Prostate gland (tissue), 2 donors: ENCODE measurements at regions not wholly inside any gene's neighbourhood (a gene's known extent, or its start where the extent isn't known, plus 50 kb on each side); places are given as distances from the start of the nearest gene placed in this dataset.

ENCODE experiments used
- DNase-seq: peaks from one replicate; pipeline ENCODE4 v3.0.0-alpha.2; 2019; ENCODE audit warnings: low spot score
- H3K27ac ChIP-seq, 2 donors: fragments of 200-600 bp; sonication (generic); 2 replicates each; pipeline ENCODE4 v1.5.1; 2017 to 2019
- H3K27me3 ChIP-seq: fragments of 200-600 bp; sonication (generic); replicated peaks from 2 replicates; pipeline ENCODE4 v1.5.1; 2019; ENCODE audit not compliant: insufficient read depth
- H3K36me3 ChIP-seq, 2 donors: fragments of 200-600 bp; sonication (generic); 1 replicate in 1 of 2; 2 replicates in 1 of 2; pipeline versions ENCODE4 v1.5.1 to v1.8.1; 2017 to 2019
- H3K4me1 ChIP-seq: fragments of 200-600 bp; sonication (generic); replicated peaks from 2 replicates; pipeline ENCODE4 v1.5.1; 2019
- H3K4me3 ChIP-seq, 2 donors: fragments of 200-600 bp; sonication (generic); 2 replicates each; pipeline ENCODE4 v1.5.1; 2017 to 2019
- H3K9me3 ChIP-seq: fragments of 200-600 bp; sonication (generic); 2 replicates; pipeline ENCODE4 v1.5.1; 2017
- POLR2A ChIP-seq: fragments of 450-650 bp; IDR thresholded peaks from one replicate; pipeline ENCODE4 v1.6.1; 2016; ENCODE audit warnings: antibody characterized with exemption, mild to moderate bottlenecking
- POLR2AphosphoS5 ChIP-seq: sonication (generic); formaldehyde crosslinking; IDR thresholded peaks from one replicate; pipeline ENCODE4 v1.6.1; 2017; ENCODE audit warnings: antibody characterized with exemption
- WGBS: methylation state at CpG from one replicate; pipeline ENCODE4 v1.1.5; 2018; 5-methylcytosine and 5-hydroxymethylcytosine counted together
- intact Hi-C: fragments of 100-400 bp; cut with DNase I; formaldehyde crosslinking; loops from one replicate; pipeline ENCODE4 v1.14.2; 2022
- TF ChIP-seq, protein P1 (sequence below), 4 experiments: fragments of 200-600 bp in 2 of 4; fragments of 450-650 bp in 2 of 4; sonication (generic) in 2 of 4; IDR thresholded peaks; 1 replicate in 3 of 4; 2 replicates in 1 of 4; pipeline ENCODE4 v1.5.1; 2016 to 2019; ENCODE audit warnings: antibody characterized with exemption in 4 of 4, mild to moderate bottlenecking in 2 of 4, moderate library complexity in 2 of 4

DNA sequence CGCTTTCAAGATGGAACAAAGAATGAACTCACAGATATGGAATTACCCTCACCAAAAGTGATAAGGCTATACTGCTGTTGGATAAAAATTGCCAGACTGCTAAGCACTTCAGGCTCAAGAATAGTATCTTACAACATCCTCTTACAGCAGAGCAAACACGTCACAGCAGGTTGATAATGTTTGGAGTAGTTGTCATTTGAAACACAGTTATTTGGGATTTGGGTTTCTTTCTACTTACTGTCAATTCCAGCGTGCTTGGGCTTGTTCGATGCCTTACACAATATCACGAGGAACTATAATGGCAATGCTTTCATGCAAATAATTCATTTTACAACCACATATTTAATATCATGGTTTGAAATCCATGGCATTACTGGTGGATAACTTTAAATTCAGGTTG, 1223.7 kb upstream of the AGA start:
- DNase-seq, result no peak
- intact Hi-C loops, result no loop called here
- no peak overlapping the region for H3K27ac ChIP-seq
- H3K4me1 ChIP-seq, result no peaks in the 10 kb centered on the region
- no peaks in the 10 kb centered on the region for H3K9me3 ChIP-seq
- no peak overlapping the region for H3K4me3 ChIP-seq
- TF ChIP-seq POLR2AphosphoS5, result no peak
- no peak for TF ChIP-seq POLR2A
- TF ChIP-seq, protein P1, sequence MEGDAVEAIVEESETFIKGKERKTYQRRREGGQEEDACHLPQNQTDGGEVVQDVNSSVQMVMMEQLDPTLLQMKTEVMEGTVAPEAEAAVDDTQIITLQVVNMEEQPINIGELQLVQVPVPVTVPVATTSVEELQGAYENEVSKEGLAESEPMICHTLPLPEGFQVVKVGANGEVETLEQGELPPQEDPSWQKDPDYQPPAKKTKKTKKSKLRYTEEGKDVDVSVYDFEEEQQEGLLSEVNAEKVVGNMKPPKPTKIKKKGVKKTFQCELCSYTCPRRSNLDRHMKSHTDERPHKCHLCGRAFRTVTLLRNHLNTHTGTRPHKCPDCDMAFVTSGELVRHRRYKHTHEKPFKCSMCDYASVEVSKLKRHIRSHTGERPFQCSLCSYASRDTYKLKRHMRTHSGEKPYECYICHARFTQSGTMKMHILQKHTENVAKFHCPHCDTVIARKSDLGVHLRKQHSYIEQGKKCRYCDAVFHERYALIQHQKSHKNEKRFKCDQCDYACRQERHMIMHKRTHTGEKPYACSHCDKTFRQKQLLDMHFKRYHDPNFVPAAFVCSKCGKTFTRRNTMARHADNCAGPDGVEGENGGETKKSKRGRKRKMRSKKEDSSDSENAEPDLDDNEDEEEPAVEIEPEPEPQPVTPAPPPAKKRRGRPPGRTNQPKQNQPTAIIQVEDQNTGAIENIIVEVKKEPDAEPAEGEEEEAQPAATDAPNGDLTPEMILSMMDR (IDR thresholded peaks at IDR 0.05), result no peak
- H3K27me3 ChIP-seq, result no peaks in the 10 kb centered on the region
- no peaks in the 10 kb centered on the region for H3K36me3 ChIP-seq
- WGBS, result 65% methylated on average over 5 of the region's 5 CpGs

DNA sequence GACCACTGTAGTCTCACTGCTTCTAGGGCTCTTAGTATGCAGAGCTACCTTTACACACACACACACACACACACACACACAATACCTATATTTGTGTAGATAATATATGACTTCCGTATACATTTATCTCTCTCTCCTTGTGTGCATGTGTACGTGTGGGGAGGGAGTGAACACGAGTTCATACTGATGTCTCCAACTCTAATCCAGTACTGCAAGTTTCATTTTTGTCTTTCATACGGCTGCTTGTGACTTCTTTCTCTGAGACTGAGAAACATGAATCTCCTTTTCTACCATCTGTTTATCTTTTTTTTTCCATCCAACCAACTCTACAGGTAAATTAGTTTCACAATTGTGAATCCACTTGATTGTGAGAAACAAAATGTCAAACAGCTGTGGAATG, 1229.5 kb upstream of the AGA start:
- H3K4me3 ChIP-seq, result no peak overlapping the region
- H3K27me3 ChIP-seq, result no peaks in the 10 kb centered on the region
- intact Hi-C loops, result no loop called here
- no peaks in the 10 kb centered on the region for H3K36me3 ChIP-seq
- no peak for DNase-seq
- no peaks in the 10 kb centered on the region for H3K9me3 ChIP-seq
- no peak overlapping the region for H3K27ac ChIP-seq
- WGBS, result 89% methylated on average over 4 of the region's 4 CpGs
- TF ChIP-seq POLR2A (no peak), POLR2AphosphoS5 (no peak)
- TF ChIP-seq, protein P1 (IDR thresholded peaks at IDR 0.05), result no peak
- no peaks in the 10 kb centered on the region for H3K4me1 ChIP-seq

DNA sequence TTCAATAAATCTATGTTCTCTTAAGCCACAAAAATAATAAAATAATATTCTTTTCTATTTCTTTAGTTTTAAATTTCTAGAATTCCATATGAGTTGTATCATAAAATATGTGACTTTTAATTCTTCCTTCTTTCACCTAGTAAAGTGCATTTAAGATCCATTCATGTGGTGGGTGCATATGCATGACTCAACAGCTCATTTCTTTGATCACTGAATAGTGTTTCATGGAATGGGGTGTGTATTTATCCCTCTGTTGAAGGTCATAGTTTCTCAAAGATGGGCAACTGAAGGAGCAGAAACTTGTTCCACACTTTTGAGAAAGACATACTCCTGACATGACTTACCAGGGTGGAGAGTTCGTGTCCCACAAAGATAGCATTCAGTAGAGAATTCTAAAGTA, 1230.3 kb upstream of the AGA start:
- intact Hi-C loops, result no loop called here
- TF ChIP-seq, protein P1 (IDR thresholded peaks at IDR 0.05), result no peak
- TF ChIP-seq POLR2A (no peak), POLR2AphosphoS5 (no peak)
- Histone ChIP-seq H3K36me3 (no peaks in the 10 kb centered on the region), H3K9me3 (no peaks in the 10 kb centered on the region), H3K4me1 (no peaks in the 10 kb centered on the region), H3K4me3 (no peak overlapping the region), H3K27me3 (no peaks in the 10 kb centered on the region), H3K27ac (no peak overlapping the region)
- DNase-seq, result no peak
- 70% methylated on average over 1 of the region's 1 CpG for WGBS

DNA sequence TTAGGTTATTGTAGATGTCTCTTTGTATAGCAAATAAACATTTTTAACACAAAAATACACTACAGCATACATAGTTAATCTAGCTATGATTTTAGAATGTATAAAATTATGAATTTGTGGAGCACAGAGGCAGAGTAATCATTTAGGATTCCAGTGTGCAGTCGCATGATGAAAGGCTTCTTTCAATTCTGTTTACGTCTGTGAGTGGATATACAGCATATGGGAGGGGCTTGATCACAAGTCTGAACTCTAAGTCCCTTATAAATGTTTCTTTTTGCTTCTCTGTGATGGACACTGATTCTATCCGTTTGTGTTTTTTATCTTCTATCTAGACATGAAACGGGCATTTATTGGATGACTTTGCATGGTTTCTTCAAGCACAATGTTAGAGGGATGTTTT, 1239.6 kb upstream of the AGA start:
- TF ChIP-seq, protein P1 (IDR thresholded peaks at IDR 0.05), result no peak
- no peak for TF ChIP-seq POLR2AphosphoS5
- no peak for TF ChIP-seq POLR2A
- 39% methylated on average over 4 of the region's 4 CpGs for WGBS
- intact Hi-C loops, result no loop called here
- H3K27me3 ChIP-seq, result no peaks in the 10 kb centered on the region
- no peak overlapping the region for H3K27ac ChIP-seq
- H3K4me3 ChIP-seq, result no peak overlapping the region
- H3K36me3 ChIP-seq, result no peaks in the 10 kb centered on the region
- DNase-seq, result no peak
- H3K4me1 ChIP-seq, result no peaks in the 10 kb centered on the region
- no peaks in the 10 kb centered on the region for H3K9me3 ChIP-seq

DNA sequence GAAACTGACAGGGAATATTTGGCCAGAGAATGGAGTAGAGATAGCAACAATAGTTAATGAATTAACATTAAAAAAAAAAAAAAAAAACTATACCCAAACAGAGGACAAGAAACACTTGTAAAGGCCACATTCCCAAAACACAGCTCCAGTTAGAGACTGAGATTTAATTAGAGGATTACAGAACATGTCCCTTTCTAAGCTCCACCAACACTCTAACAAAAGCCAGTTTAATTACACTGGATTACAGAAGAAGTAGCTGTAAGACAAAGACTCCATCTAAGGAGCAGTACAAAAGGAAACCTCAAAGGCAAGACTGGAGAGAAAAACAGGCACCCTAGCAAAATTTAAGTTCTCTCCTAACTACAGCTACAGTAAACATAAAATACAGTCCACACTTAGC, 1247.7 kb upstream of the AGA start:
- no peak overlapping the region for H3K4me3 ChIP-seq
- no peak overlapping the region for H3K27ac ChIP-seq
- no peak for TF ChIP-seq POLR2AphosphoS5
- TF ChIP-seq, protein P1 (IDR thresholded peaks at IDR 0.05), result no peak
- TF ChIP-seq POLR2A, result no peak
- intact Hi-C loops, result no loop called here
- no peak for DNase-seq
- H3K36me3 ChIP-seq, result no peaks in the 10 kb centered on the region
- no peaks in the 10 kb centered on the region for H3K27me3 ChIP-seq
- no peaks in the 10 kb centered on the region for H3K4me1 ChIP-seq
- H3K9me3 ChIP-seq, result no peaks in the 10 kb centered on the region
